ENCODE measurements at regions not wholly inside any gene's neighbourhood (a gene's known extent, or its start where the extent isn't known, plus 50 kb on each side); places are given as distances from the start of the nearest gene placed in this dataset.
"Not testable (repeated sequence)": the region's sequence is repeated elsewhere in the genome, so short reads cannot be mapped to it uniquely, and the experiment has no call there.

DNA sequence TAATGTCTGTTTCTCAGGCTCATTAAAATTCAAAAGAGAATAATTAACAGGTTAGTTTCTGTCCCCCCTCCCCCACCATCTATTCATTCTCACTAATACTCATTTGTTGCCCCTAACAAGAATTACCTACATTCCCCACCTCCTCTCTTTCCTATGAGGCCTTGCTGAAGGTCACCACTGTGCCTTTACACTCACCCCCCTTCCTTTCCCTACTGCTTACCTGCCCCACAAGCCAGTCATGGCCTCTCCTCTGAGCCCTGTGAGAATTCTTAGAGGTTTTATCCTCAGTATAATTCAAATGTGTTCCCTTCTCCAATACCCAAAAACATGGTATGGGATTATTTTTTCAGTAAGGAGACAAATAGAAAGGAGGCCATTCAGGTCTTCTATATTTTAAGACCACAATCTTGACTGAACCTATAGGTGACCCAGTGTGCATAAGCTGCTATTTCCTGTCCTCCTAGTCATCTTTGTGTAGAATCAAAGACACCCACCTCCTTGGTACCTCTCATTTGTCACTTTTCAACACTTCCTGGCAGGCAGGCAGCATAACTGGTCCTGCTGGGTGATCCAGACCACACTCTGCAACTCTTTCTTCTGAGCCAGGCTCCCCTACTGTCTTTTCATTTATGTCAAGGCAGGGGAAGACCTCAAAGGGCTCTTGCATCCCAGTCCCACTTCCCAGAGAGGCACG, 55.8 kb upstream of the PLGLB2 start:
- not testable (repeated sequence) for TF ChIP-seq POLR2A (IDR thresholded peaks at IDR 0.05); EP300 (IDR thresholded peaks at IDR 0.05; ENCODE audit: low read depth)
